AG09319 (cell line): ENCODE measurements at regions not wholly inside any gene's neighbourhood (a gene's known extent, or its start where the extent isn't known, plus 50 kb on each side); places are given as distances from the start of the nearest gene placed in this dataset.

Source experiments
- DNase-seq: peaks from one replicate; pipeline ENCODE4 v3.0.0-alpha.2; 2010; ENCODE audit warnings: low read depth; ENCODE audit errors: extremely low read depth
- TF ChIP-seq, protein P1 (sequence below): IDR thresholded peaks from 2 replicates; pipeline ENCODE4 v1.5.1; 2011; ENCODE audit warnings: low read depth, mild to moderate bottlenecking, inconsistent platforms, low read length, moderate library complexity

DNA sequence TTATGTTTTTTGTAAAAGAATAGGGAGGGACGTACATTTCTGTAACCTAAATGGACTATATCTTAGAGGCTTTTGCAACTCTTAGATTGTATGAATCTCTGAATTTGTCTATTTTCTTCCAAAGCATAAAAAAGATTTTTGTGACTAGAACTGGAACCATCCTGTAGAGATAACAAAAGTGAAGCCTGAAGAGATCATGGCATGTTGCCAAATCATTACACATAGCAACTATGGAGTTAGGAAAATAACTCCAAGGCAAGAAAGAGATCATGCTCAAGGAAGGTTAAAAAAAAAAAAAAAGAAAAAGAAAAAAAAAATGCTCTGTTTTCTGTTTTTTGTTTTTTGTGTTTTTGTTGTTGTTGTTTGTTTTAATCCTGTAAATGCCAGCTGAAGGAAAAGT lies 567.7 kb upstream of the ZWINT start:
- TF ChIP-seq, protein P1, sequence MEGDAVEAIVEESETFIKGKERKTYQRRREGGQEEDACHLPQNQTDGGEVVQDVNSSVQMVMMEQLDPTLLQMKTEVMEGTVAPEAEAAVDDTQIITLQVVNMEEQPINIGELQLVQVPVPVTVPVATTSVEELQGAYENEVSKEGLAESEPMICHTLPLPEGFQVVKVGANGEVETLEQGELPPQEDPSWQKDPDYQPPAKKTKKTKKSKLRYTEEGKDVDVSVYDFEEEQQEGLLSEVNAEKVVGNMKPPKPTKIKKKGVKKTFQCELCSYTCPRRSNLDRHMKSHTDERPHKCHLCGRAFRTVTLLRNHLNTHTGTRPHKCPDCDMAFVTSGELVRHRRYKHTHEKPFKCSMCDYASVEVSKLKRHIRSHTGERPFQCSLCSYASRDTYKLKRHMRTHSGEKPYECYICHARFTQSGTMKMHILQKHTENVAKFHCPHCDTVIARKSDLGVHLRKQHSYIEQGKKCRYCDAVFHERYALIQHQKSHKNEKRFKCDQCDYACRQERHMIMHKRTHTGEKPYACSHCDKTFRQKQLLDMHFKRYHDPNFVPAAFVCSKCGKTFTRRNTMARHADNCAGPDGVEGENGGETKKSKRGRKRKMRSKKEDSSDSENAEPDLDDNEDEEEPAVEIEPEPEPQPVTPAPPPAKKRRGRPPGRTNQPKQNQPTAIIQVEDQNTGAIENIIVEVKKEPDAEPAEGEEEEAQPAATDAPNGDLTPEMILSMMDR: no peak
- no peak for DNase-seq

DNA sequence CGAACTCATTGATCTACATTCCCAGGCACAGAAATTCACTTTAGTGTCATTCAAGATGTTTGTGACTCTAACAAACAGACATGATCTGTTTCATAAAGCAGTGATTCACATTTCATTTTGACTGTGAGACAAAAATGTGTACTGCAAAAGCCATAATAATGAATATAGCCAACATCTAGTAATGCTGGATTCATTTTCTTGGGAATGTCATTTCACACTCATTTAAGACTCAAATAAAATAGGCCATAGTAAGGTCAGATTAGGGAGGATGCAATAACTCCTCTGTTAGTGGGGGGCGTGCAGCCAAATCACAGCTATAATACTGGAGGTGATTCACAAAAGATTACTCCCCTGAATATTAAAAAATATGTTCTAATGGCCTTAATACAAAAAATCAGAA lies 566.6 kb upstream of the ZWINT start:
- no peak for DNase-seq

DNA sequence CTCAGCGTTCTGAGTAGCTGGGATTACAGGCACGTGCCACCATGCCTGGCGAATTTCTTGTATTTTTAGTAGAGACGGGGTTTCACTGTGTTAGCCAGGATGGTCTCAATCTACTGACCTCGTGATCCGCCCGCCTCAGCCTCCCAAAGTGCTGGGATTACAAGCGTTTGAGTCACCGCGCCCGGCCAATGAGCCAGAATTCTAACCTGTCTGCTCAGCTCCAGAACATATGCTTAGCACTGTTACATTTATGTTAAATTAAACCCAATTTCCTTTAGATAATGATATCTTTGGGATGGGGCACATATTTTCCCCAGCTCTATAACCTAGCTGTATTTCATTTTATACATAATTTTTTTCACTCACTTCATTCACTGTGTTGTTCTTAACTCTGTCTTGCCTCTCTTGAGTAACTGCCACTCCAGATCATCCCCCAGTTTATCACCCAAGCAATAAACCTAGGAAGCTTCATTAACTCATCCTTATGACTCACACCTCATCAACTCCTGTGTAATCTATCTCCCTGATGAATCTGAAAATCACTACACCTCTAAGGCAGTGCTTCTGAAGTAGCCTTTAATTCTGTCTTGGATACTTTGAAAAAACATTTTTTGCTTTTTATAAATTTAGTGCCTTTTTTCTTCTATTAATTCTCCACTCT lies 559.7 kb upstream of the ZWINT start:
- TF ChIP-seq, protein P1: no peak
- no peak for DNase-seq

More for the DNA sequence above, 566.6 kb upstream of the ZWINT start:
- TF ChIP-seq, protein P1: no peak

DNA sequence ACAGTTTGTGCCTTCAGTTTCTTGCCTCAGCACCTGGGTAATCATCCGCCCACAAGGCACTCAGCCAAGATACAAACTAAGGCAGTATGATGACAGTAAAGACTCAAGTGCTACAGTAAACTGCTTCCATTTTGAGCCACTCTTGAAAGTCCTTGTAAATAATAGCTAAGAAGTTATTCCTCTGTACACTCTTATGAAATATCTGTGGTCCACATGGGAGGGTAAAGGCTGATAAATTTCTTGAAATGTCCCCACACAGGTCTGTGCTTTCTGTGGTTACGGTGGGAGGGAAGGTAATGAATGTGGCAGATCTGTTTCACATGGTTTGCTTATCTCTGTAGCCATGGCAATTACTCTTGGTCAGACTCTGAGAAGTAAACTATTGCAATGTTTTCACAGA lies 551.0 kb upstream of the ZWINT start:
- DNase-seq: no peak
- TF ChIP-seq, protein P1: no peak

DNA sequence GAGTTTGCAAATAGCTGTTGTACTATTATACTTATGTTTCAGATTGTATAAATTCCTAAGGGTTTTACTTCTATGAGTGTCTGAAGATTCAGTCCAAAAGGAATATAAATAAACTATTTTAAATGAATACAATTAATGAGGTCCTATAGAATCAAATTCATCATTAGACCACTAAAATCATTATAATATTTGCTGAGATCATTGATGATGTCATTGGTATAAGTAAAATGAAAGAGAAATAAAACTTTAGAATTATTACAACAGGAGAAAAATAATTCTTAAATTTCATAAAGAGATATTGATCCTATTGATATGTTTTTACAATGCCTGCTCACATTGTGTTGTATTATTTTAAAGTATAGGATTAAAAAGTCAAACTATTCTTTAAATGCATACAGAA lies 544.0 kb upstream of the ZWINT start:
- TF ChIP-seq, protein P1: no peak
- no peak for DNase-seq

DNA sequence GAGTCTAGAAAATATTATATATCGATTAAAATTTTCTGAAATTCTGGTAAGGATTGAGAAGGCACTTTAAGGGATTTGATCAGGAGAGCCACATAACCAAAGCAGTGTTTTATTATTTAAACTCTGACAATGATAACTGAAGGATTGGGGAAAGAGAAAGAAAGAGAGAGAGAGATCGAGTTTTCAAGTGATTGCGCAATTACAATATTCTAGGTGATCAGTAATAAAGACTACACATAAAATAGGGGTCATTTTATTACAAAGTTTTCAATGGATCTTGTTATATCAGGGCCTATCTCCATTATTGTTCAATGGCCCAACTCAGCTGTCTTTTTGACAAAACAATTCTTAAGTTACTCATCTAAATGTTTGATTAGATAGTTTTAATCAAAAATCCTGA lies 541.5 kb upstream of the ZWINT start:
- TF ChIP-seq, protein P1: no peak
- no peak for DNase-seq

DNA sequence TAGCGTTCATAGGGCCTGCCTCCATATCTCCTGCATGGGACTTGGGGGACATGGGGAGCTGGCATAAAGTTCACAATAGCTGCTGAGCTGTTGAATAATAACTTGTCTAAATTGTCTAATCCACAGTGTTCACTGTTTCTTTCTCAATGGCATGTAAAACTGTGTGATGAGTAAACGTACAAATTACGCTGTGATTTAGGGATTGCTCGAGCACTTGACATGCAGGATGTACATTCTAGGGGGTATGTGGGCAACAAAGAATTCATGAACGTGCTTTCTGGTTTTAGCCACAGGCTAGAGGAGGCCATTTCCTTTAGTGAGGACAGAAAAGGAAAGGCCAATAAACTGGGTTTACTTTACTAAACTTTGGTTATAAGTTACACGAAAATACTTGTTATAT lies 534.2 kb upstream of the ZWINT start:
- no peak for DNase-seq
- TF ChIP-seq, protein P1: no peak
